Stimulated activated CD4-positive, alpha-beta T cell treated with anti-CD3 and anti-CD28 coated beads, TNF-alpha, amount 100 ng/mL, for 1 hour (primary cell): ENCODE measurements at regions not wholly inside any gene's neighbourhood (a gene's known extent, or its start where the extent isn't known, plus 50 kb on each side); places are given as distances from the start of the nearest gene placed in this dataset.
"Not testable (repeated sequence)": the region's sequence is repeated elsewhere in the genome, so short reads cannot be mapped to it uniquely, and the experiment has no call there.

Source experiments
- DNase-seq, 3 donors: peaks; one replicate each; pipeline ENCODE4 v3.0.0-alpha.2; 2020; ENCODE audit warnings: low read depth in 3 of 3, low spot score in 1 of 3

DNA sequence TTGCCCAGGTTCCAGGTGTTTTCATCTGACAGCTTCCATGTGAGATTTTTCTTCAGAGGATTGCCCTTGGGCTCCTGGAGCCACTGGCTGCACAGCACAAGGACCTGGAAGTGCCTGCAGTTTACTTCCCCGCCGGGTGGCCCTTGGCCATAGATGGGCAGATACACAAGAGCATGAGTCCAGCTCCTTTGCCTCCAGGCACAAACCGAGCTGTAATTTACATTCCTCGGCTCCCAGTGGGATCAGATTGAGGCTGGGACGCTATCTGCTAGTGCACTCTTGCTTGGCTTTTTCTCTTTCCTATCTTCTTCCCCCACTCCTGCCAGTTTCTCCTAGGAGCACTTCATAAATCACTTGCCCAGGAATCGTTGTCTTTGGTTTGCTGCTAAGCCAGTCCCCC lies 85.4 kb upstream of the RALY start:
- no peak for DNase-seq

DNA sequence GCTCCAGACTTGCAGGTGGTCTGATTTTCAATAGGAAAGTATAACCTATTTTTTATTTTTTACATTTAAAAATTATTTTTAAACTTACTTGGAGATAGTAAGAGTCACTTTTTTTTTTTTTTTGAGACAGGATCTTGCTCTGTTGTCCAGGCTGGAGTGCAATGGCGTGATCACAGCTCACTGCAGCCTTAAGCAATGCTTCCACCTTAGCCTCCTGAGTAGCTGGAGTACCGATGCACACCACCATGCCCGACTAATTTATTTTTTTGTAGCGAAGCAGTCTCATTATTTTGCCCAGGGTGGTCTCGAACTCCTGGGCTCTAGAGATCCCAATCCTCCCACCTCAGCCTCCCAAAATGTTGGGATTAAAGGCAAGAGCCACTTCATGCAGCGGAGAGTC lies 84.8 kb upstream of the RALY start:
- no peak for DNase-seq

DNA sequence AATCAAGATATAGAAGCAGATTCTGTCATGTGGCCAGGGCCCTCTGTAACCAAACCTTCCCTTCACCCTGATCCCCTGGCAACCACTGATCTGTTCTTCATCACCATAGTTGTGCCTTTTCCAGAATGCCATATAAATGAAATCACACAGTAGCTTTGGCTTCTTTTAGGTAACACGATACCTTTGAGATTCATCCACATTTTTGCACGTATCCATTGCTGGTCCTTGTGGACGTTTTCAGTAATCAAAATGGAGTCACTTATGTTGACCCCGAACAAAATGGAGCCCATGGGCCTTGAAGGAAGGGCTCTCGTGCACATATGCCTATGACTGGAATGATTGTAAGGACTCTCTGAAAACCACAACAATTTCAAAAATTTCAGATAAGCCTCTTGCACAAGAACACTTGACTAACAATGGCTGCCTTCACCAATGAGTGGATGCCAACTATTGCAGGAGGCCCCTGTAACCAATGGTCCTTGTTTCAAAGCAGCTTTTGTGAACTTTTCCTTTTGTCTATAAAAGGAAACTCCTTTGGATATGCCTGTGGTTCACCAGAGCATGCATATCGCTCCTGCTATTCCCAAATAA lies 84.3 kb upstream of the RALY start:
- DNase-seq: no peak

DNA sequence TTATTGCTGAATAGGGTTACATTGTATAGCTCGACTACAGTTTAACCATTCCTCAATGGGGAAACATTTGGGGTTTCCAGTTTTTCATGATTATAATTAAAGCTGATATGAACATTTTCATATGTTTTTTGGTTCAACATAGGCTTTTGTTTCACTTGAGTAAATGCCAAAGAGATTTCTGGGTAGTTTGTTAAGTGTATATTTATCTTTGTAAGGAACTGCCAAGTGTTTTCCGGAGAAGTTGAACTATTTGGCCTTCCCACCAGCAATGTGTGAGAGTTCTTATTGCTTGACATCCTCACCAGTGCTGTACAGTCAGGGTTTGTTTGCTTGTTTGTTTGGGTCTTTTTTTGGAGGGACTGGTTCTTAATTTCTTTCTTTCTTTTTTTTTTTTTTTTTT lies 83.7 kb upstream of the RALY start:
- DNase-seq: no peak

DNA sequence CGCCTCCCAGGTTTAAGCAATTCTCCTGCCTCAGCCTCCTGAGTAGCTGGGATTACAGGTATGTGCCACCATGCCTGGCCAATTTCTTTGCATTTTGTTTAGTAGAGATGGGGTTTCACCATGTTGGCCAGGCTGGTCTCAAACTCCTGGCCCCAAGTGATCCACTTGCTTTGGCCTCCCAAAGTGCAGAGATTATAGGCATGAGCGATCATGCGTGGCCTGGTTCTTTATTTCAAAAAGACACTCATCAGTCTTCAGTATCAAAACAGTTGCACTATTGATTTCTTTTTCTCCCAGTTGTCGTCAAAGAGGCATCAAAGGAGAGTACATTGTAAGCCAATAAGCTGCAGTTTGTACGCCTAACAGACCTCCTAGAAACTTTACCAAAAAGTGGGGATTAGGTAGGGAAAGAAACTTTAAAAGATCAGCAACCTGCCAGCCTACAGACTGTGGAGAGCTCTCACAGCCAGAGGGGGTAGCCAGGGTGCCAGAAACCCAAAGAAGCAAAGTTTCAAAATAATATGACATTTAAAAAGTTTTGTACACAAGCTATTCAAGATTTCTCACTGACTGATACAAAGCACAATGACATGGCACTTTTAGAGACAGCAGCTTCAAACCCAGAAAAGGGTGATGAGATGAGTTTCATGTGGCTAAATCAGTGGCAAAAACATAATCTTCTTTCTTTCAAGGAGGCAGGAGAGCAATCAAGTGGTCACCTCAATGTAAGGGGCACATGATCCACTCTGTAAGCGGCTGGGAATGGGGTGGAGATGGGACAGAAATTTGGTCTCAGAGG lies 83.0 kb upstream of the RALY start:
- DNase-seq: no peak

DNA sequence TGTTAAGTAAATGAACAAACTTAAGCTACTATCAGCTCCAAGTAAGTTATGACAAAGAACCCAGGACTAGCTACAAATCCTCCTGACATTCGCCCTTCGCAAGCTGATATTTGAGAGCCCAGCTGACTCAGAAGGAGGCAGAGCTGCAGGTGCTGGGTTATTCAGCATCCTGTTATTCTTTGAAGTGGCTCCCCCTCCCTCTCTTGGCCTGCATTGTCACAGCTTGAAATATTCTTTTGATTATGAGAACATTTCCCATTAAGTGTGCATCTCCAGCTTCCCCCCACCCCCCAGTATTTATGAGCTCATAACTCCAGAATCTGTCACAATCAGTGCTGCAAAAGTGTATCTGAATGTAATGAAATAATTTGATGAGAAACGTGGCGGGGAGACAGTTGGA lies 78.8 kb upstream of the RALY start:
- peak in 2 of 3 donors; percentile 6 to 8 for DNase-seq

DNA sequence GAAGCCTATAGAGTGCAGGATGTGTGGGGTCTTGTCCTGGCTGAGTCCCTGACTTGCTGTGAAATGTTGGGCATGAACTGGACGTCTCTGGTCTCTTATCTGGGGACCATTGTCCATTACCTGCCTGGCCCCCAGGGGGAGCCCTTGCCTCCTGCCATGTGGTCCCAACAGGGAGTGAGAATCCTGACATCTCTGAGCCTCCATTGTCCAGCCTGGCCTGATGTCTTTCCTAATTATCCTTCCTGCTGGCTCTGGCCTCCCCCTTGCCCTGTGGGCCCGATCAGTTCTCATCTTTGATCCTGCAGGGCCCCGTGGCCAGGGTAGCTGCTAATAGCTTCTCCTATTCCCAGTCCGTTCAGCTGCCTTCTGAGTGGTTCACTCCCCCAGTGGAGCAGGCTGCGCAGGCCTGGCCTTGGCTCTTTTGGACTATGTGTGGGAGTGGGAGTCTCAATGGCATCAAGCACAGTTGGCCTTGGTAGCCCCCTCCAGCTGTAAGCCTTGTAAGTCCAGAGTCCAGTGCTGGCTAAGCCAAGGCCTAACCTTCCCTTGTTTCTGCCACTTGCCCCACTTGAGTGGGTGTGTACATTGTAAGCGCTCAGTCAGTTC lies 77.9 kb upstream of the RALY start:
- peak in 1 of 3 donors; percentile 44 for DNase-seq

DNA sequence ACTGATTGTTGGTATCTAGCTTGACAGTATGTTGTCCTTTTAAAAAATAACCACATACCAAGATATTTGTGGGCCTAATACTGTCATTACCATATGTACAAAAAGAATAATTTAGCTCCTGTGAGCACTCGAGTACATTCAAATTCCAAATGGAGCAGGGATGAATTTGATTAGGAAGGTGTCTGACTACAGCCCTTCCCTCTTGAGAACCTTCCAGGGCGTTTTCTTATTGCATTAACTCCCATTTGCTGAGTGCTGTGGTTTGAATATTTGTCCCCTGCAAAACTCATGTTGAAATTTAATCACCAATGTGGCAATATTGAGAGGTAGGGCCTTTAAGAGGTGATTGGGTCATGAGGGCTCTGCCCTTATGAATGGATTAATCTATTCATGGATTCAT lies 76.9 kb upstream of the RALY start:
- no peak for DNase-seq

DNA sequence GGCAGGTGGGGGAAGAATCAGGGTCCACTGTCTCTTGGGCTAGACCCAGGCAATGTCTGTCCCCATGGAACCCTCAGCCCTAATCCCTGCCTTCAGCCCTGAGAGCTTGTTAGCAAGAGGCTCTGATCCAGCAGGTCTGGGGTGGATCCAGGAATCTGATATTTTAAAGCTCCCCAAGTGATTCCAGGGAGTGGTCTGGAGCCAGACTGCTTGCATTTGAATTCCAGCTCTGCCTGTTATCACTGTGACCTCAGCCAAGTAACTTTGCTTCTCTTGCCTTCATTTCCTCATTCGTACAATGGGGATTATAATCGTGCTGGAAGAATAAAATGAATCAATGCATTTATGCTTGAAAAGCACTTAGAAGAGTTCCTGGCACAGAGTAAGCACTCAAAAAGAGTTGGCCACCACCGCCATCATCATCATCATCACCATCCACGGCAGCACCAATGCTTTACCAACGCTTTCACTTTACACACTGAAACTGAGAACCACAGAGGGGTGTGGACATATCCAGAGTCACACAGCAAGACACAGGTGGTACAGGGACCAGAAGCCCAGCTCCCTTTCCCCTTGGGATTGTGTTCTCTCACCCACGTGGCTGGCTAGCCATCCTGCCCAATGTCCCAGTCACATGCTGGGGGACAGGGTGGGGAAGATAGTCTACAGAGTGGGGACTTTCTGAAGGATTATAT lies 75.7 kb upstream of the RALY start:
- no peak for DNase-seq

DNA sequence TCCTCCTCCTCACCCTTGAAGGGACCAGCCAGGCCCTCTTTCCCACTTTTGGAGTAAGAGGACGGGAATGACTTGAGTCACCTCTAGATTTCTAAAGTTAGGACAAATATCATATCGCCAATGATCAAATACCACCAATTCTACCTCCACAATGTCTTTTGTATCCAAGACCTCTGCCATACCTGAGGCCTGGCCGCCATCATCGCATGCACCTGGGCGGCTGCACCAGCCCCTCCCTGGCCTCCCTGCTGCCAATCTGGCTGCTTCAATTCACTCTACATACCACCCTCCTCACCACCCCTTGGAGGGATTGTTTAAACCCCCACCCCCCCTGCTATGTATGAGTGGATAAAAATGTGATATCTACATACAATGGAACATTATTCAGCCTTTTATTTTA lies 75.0 kb upstream of the RALY start:
- no peak for DNase-seq

DNA sequence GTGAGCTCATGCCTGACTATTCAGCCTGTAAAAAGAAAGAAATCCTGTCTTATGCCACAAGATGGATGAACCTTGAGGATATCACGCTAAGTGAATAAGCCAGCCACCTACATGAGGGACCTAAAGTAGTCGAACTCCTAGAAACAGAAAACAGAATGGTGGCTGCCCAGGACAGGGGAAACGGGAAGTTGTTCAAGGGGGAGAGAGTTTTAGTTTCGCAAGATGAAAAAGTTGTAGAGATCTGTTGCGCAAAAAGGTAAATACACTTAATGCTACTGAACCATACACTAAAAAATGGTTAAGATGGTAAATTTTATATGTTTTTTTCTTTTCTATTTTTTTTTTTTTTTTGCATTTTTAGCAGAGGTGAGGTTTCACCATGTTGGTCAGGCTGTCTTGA lies 74.1 kb upstream of the RALY start:
- DNase-seq: no peak

DNA sequence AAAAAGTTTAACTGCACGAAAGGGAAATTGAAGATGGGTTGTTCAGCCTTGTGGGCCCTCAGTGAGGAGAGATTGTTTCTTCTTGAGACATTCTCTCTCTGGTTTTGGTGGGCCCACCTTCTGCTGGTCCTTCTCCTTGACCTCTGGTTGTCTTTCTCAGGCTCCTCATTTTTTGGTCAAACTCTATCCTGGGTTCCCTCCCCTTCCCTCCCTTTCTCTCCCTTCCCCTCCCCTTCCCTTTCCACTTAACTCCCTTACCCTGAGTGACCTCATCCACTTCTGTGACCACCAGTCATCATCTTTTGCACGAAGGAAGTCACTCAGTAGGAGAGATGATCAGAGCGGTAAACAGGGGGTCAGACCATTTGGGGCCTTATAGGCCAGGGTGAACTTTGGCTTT lies 71.5 kb upstream of the RALY start:
- DNase-seq: no peak

DNA sequence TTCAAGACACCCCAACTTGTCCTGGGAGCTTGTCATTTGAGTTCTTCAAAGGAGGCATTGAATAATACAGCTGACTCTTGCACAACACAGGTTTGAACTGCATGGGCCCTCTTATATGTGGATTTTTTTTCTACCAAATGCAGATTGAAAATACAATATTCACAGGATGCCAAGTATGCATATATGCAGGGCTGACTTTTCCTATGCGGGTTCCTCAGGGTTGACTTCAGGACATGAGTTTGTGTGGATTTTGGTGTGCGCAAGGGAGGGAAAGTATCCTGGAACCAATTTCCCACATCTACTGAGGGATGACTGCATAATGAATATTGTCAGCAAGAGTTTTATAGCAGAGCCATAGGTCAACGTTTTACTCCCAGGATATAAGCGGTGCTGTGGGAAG lies 70.0 kb upstream of the RALY start:
- no peak for DNase-seq

DNA sequence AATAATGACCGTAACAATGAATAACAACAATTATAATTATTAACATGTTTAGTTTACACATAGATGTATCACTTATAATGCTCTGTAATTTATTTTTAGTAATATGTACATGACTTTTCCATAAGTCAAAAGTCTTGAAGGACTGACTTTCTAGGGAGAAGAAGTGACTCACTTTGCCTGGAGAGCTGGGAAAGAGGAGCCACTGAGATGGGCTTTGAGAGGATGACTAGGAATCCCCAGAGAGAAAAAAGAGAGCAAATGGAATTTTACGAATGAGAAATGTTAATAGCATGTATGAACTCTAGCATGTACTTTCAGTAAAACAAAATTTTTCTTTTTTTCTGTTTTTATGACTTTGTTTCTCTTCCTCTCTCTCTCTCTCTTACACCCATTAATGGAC lies 67.8 kb upstream of the RALY start:
- DNase-seq: no peak

DNA sequence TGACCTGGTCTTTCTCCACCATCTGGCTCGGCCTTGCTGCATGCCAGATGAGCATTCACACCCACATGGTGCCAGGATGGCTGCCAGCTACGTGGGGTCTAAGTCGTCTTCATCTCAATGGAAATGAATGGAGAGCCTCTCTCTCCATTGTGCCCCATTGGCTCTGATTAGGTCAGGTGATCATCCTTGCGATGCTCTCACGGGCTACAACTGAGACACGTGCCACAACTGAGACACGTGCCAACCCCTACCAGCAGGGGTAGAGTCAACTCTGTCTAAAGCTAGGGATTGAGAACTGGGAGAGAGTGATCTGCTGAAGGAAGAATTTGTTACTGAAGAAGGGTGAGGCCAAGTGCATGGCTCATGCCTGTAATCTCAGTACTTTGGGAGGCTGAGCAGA lies 67.3 kb upstream of the RALY start:
- DNase-seq: no peak

DNA sequence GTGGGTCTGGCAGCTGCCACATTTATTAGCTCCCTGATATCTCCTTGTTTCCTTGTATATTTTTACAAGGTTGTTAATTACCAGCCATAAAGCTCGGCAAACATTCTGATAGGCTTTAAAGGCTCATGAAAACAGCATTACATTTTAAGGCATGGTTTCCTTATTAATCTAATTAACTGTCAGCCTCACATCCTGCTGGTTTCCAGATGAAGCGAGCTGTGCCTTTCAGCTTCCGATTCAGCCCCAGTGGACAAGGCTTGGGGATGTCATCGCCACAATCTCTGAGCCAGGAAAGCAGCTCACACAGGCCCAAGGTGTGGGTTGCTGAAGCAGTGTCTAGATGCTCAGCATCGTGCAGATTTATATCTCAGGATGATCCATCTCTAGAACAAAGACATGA lies 66.0 kb upstream of the RALY start:
- DNase-seq: no peak

DNA sequence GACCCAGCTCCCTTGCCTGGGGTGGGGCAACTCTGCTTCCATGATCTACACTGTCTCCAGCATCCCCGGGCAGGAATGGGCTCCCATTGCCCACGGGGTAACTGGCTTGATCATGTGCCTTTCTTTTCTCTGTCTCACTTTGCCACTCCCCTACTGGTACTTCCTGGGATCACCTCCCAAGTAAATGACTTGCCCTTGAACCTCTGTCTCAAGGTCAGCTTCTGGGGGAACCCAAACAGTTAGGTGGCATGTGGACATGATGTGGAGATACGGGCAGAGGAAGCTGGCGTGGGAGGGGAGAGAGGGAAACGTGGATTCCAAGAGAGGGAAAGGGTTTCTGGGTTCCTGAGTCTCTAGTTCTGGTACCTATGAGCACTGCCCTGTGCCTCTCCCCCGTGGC lies 63.8 kb upstream of the RALY start:
- DNase-seq: no peak

DNA sequence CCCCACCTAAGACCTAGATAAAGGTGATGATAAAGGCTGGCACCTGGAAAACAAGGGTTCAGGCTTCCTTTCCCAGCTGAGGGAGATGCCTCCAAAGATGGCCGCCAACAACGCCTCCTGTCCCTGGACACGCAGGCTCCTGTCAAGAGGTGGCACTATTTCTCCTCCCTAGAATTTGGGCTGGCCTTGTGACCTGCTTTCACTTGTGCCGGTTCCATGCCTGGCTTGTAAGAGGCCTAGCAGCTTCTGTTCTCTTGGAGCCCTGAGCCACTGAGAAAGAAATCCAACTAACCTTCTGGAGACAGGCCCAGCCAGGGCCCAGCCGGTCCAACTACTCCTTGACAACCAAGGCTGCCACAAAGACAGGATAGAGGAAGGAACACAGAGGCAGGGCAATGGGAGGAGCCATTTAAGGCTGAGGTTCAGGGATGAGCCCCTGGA lies 60.2 kb upstream of the RALY start:
- DNase-seq: peak; percentile 9 to 13 (median 12)

DNA sequence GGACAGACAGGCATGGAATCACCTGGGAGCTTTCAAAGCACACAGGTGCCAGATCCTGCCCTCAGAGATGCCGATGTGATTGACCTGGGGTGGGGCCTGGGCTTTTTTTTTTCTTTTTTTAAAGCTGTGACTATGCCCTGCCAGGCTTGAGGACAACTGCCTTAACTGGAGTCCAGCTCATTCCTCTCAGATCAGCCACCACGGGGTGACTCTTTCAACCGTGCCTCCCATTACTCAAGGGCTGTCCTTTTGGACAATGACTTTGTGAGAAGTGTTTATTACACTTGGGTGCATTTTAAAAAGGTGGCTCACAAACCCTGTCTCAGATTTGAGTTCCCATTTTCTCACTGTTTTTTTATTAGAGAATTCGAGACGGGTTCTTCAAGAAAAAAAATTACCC lies 57.1 kb upstream of the RALY start:
- no peak for DNase-seq

DNA sequence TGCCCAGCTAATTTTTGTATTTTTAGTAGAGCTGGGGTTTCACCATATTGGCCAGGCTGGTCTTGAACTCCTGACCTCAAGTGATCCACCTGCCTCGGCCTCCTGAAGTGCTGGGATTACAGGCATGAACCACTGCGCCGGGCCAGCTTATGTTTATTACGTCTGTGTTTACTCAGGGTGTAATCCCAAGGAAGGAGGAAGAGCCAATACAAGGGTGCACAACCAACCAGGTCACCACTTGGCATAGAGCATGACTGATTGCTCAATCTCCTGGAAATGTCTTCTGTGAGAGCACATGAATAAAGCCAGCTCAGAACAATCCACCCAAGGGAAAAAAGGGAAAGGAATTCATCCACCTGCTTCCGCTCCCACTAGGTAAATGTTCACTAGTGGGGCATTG lies 54.7 kb upstream of the RALY start:
- DNase-seq: not testable (repeated sequence)

DNA sequence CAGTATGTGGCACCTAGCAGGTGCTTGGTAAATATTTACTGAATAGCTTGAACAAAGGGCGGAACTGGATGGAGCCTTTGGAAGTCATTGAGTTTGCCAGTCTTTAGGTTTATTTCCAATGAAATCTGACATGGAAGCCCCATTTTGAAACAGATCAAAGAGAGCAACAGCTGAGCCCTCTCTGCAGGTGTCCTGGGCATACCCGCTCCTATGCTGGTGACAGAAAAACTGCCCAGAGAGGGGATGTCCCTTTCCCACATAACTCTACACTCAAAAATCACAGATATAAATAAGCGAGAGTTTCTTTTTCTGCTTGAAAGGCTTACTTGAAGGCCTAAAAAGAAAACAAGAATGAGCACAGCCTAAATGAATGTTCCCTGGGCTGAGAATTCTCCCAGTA lies 53.0 kb upstream of the RALY start:
- DNase-seq: no peak
